NK-92 treated with Interleukin-12 subunit alpha and Interleukin-12 subunit beta, amount 100 ng/mL, for 24 hours (cell line): ENCODE measurements at regions not wholly inside any gene's neighbourhood (a gene's known extent, or its start where the extent isn't known, plus 50 kb on each side); places are given as distances from the start of the nearest gene placed in this dataset.
"Not testable (repeated sequence)": the region's sequence is repeated elsewhere in the genome, so short reads cannot be mapped to it uniquely, and the experiment has no call there.

Experiments
- DNase-seq: peaks from one replicate; lab custom pipeline; 2025; lab: John Stamatoyannopoulos, UW

- DNase-seq = no peak
Observed at GRCh38 chr2:122328816-122329215, 573.4 kb downstream of the TSN start.

DNA sequence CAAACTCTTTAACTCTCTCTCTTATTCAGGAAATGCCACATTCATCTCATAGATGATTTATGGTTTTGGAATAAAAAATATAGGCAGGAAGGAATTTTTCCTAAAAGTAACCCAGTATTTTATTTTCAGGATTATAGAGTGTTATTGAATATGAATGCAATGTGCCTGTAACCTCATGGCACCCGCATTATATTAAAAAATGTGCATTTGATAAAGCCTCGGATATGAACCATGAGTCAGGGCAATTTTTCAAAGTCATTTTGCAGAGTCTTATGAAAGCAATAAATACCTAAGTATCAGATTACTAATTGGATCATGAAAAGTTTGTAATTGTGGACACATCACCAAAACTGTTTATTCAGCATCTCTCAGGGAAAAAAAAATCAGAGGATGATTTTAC, 573.8 kb downstream of the TSN start:
- DNase-seq = no peak

DNA sequence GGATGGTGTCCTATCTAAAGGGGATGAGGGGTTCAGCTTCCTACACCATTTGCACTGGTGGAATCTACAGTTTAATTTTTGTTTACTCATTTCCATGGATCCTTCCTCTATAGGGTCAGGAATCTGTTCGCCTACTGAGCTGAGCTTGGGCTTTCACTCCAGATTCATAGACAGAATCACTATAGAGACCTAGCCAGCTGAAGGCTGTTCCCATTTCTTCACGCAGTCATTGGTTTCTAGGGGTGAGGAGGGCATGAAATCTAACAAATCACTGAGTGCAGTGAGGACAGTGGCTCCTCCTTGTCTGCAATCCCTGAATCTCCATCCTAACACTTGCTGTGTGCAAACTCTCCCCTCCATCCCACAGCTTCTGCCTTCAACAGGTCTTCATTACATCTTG, 578.5 kb downstream of the TSN start:
- DNase-seq = no peak

DNA sequence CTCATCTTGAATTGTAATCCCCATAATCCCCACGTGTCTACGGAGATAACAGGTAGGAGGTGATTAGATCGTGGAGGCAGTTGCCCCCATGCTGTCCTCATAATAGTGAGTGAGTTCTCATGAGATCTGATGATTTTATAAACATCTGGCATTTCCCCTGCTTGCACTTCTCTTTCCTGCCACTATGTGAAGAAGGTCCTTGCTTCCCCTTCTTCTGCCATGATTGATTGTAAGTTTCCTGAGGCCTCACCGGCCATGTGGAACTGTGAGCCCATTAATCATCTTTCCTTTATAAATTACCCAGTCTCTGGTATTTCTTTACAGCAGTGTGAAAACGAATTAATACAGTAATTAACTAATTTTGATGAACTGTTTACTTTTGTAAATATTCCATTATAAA, 582.5 kb downstream of the TSN start:
- no peak for DNase-seq

- DNase-seq = no peak
Observed at GRCh38 chr2:122340246-122340645, 584.8 kb downstream of the TSN start.

DNA sequence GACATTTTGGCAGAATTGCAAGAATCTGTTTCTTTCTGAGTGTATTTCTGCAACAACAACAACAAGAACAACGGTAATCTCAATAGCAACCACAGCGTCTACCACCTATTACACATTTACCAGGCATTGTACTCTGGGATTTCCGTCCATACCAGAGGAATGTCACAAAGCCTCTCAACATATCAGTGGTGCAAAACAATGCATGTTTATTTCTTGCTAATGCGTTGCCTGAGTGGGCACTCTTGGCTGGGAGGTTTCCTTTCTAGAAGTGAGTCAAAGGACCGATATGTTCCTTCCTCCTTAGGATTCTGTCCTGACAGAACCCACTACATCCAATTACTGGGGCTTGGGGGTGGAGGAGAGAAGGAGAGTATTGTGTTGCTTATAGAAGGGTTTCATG, 585.6 kb downstream of the TSN start:
- no peak for DNase-seq

DNA sequence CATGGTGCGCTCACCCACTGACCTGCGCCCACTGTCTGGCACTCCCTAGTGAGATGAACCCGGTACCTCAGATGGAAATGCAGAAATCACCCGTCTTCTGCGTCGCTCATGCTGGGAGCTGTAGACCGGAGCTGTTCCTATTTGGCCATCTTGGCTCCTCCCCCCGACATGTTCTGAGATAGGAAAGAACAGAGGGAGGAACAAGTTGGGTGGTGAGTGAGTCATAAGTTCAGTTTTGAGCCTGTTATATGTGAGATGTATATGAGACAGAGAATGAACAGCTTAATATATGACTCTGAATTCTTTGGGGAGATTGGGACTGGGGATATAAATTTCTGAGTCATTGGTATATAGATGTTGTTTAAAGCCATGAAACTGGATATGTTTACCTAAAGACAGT, 596.7 kb downstream of the TSN start:
- not testable (repeated sequence) for DNase-seq

DNA sequence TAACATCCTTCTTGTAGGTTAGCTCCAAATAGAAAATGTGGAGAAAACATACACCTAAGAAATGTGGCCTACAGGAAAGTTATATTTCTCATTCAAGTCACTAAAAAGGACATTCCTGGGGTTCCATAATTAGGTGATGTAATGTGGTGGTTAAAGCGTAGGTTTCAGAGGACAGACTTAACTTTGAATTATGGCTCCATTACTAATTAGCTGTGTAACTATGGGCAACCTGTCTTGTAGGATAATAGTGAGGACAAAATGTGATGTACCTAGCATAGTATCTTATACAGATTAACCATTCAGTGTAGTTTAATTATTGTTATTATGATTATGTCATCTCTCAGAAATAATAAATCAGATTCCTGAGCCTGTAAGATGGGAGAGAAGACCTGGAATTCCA, 602.5 kb downstream of the TSN start:
- DNase-seq = no peak

- DNase-seq = no peak
Observed at GRCh38 chr2:122358729-122359128, 603.3 kb downstream of the TSN start.

DNA sequence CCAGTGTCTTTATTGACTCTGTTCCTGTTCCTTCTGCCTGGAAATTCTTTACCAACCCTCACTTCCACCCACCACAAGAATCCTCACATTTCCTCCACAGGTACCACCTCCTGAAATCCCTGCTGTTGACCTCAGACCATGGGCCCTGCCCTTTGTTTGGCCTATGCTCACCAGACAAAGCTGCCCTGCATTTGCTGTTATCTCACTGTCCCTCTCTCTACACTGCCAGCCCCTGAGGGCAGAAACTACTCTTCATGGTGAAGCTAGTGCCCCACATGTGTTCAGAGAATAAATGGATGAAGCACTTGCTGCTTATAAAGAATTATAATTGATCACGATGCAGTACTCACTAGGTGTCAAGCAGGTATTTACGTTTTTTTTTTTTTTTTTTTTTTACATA, 608.4 kb downstream of the TSN start:
- DNase-seq = no peak

- no peak for DNase-seq
Observed at GRCh38 chr2:122366427-122366826, 611.0 kb downstream of the TSN start.

DNA sequence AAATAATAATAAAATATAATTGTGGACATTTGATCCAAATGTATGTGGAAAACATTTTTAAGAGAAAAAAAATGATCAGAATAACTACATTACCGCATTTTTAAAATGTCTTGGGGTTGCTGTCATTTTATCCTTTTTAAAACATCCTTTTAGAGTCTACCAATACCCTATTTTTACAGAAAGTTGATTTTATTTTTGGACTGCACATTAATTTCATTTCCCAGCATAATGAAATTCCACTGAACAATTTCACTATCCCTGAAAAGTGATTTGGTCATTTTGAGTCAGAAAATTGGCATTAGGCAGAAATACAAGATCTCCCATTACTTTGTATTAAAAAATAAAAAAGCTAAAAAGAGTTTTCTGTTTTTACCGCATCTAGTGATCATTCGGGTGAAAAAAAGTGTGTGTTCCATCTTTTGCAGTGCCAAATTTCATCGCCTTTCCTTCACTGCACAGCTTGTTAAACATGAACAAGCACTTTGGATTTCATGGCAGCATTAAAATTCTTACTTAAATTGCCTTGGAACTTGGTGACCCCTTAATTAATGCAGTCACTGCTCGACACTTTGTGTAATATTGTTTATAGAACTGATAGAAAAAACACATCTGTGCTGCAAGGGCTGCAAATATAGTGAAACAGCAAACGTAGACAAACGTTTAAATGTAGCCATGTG, 611.7 kb downstream of the TSN start:
- no peak for DNase-seq

DNA sequence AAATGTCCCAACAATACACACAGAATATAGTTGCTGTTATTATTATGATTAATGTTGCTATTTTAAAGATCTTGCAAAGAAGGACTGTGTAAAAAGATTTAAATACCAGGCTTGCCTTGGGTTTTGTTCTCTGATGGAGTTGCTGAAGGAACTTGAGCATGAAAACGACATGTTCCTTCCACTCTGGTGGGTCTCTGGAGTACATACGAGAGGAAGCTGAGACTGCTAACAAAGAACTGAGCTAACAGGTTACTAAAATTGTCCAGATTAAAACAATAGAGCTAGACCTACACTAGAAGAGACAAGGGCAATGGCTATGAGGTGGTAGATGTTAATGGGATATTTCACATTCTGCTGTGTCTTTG, 612.2 kb downstream of the TSN start:
- no peak for DNase-seq

GRCh38 chr2:122368576-122369243, 613.3 kb downstream of the TSN start:
- no peak for DNase-seq

DNA sequence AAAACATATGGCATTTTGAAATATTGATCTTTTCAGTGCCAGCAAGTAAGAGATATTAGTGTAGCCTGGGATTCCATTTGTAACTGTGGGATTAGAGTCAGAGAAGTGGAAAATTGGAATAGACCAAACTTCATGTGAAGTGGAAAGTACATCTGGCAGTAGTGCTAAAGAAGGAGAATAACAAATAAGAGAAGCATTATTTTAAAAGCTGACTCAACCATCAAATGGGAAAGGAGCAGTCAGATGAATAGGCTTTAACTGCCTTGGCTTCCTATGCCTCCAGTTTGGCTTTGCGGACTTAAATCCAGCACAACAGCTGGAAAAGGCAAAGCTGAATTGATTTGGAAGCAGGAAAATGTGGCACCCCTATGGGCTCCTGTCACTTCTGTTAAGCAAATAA, 623.1 kb downstream of the TSN start:
- DNase-seq = no peak

- DNase-seq = no peak
Observed at GRCh38 chr2:122384768-122385333, 629.4 kb downstream of the TSN start.

DNA sequence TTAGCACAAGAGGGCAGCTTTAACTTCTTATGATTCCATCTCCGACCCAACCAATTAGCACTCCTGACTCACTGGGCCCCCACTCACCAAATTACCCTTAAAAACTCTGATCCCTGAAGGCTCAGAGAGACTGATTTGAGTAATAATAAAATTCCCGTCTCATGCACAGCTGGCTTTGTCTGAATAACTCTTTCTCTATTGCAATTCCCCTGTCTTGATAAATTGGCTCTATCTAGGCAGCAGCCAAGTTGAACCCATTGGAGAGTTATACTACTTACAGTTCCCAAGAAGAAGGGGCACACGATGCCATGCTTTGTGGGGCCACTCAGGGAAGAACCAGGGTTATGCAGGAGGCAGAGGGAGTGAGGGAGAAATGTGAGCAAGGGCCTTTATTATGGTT, 632.8 kb downstream of the TSN start:
- DNase-seq = no peak

DNA sequence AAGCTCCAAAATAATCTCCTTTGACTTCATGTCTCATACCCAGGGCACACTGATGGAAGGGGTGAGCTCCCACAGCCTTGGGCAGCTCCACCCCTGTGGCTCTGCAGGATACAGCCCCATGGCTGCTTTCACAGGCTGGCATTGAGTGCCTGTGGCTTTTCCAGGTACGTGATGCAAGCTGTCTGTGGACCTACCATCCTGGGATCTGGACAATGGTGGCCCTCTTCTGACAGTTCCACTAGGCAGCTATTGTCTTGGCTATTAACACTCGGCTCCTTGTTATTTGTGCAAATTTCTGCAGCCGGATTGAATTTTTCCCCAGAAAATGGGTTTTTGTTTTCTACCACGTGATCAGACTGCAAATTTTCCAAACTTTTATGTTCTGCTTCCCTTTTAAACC, 634.2 kb downstream of the TSN start:
- DNase-seq = no peak

DNA sequence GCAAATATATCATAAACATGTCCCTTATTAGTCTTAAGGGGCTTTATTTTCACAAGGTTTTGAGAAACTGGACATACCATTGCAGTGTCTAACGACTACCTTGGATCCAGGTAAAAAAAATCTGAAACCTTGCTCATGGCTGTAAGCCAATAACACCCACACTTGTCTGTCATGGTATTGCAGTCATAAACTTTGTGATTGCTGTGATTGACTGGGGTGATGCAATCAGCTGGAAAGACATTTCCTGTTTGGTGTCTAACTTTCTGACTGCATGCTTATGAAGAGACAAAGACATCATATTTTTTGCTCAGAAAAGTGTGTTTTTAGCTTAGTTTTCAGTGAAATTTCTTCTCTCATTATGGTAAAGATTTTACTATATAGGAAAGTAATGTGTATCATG, 635.0 kb downstream of the TSN start:
- peak; percentile 4 for DNase-seq

DNA sequence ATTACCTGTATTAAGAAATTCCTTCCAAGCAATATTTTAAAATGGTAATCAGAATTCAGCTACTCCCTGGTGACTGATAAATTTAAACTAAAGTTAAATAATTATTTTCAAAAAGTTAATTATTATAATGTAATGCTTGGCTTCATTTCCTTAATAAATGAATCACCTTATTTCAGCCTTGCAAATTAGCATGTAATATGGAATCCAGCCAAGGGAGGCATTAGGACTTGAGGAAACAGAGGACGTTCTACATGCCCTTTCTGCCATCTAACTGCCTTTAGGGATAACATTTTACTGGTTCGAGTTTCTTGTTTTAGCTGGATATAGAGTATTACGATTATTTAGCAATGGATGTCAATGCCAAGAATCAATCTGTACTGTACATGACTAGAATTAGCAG, 636.3 kb downstream of the TSN start:
- no peak for DNase-seq

DNA sequence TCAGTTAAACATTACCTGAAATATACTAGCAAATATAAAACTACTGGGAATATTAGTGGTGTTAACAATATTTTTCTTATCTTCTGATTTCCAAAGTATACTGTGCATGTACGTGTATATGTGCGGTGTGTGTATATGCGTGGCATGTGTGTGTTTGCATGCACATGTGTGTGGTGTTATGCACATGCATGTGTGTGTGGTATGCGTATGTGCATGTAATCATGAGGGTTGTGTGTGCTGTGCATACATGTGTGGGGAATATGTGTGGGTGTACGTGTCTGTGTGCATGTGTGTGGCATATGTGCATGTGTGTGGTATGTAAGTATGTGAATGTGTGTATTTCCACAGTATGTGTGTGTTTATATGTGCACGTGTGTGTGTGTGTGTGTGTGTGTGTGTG, 640.2 kb downstream of the TSN start:
- DNase-seq = no peak

DNA sequence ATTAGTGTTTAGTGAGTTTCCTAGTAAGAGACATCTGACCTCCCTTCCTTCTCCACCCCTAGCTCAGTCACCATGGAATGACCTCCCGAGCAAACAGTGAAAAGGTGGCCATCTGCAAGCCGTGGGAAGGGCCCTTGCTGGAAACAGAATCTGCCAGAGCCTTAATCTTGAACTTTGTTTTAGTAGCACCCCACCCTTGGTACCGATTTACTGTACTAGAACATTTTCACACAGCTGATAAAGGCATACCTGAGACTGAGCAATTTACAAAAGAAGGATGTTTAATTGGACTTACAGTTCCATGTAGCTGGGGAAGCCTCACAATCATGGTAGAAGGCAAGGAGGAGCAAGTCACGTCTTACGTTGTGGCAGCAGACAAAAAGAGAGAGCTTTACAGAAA, 655.8 kb downstream of the TSN start:
- no peak for DNase-seq

DNA sequence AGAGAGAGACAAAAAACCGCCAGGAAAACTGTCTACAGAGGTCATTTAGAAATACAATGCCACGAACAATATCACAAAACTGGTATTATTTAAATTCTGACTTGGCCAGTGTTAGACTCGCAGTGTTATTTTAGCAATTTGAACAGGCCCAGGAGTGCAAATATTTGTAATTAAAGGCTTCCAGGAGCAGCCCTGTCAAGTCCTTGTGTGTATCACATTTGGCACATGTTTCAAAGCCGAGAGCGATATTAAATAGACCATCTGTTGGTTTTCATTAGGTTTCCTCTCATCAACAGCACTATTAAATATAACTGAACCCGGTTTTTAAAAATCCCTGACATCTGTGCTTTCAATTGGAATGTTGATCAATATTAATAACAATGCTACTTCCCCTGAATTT, 656.9 kb downstream of the TSN start:
- no peak for DNase-seq

DNA sequence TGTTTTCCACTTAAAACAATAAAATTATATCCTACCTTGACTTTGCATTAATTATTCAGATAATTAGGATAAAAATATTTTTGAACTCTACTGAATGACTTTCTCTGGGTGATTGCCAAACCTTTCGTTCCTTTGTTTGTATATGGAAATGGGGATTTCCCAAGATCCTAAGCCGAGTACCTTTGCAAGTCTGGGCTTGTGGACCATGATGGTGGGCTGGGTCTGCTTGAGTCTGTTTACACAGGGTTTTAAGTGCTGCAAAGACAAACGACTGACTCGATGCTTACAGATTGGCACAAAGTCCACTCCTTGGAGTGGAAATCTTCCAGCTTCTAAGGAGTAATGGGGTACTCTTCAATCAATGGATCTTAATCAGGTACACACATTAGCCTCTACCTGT, 659.5 kb downstream of the TSN start:
- DNase-seq = no peak
